IMR-90 (cell line): ENCODE measurements at regions not wholly inside any gene's neighbourhood (a gene's known extent, or its start where the extent isn't known, plus 50 kb on each side); places are given as distances from the start of the nearest gene placed in this dataset.
"Not testable (repeated sequence)": the region's sequence is repeated elsewhere in the genome, so short reads cannot be mapped to it uniquely, and the experiment has no call there.

Experiments
- ATAC-seq: fragments of 200-7000 bp; cut with Tn5 transposase; 2 replicates; pipeline ENCODE4 v1.9.1; 2020; ENCODE audit warnings: low read depth, mild to moderate bottlenecking, moderate library complexity
- BruUV-seq: library from RNA; stranded (reverse); fragments of 400-500 nt; replicated peaks from 2 replicates; lab custom pipeline; 2021; lab: Mats Ljungman, UMichigan
- CTCF ChIA-PET: fragments of 300-600 bp; formaldehyde crosslinking; extraction: SDS; loops from one replicate; lab custom pipeline; 2021; ENCODE audit warnings: antibody characterized with exemption; lab: Yijun Ruan, JAX
- POLR2A ChIA-PET: fragments of 300-600 bp; sonication (Branson Sonifier 250); formaldehyde crosslinking; loops from one replicate; lab custom pipeline; 2022; ENCODE audit warnings: antibody characterized with exemption; ENCODE audit not compliant: unreplicated experiment; lab: Charles Lee
- DNase-seq: peaks from one replicate; pipeline ENCODE4 v3.0.0; 2013
- H2AFZ ChIP-seq: replicated peaks from 2 replicates; pipeline ENCODE3; 2013; ENCODE audit warnings: low read length, mild to moderate bottlenecking; ENCODE audit not compliant: poor library complexity
- H2AK5ac ChIP-seq: 2 replicates; pipeline ENCODE4 v1.6.1; 2013; ENCODE audit warnings: low read depth, low read length, inconsistent platforms
- H2AK9ac ChIP-seq: replicated peaks from 2 replicates; pipeline ENCODE3; 2013; ENCODE audit warnings: mild to moderate bottlenecking, low read depth, low read length, moderate library complexity; ENCODE audit not compliant: poor library complexity
- H2BK120ac ChIP-seq: 2 replicates; pipeline ENCODE4 v1.6.1; 2013; ENCODE audit warnings: low read depth, low read length, inconsistent platforms
- H2BK15ac ChIP-seq: 3 replicates; pipeline ENCODE4 v1.6.1; 2013; ENCODE audit warnings: low read depth, low read length, inconsistent platforms
- H2BK20ac ChIP-seq: 2 replicates; pipeline ENCODE4 v1.6.1; 2013; ENCODE audit warnings: low read depth, mild to moderate bottlenecking, inconsistent platforms, low read length, moderate library complexity
- H2BK5ac ChIP-seq: 2 replicates; pipeline ENCODE4 v1.6.1; 2013; ENCODE audit warnings: mild to moderate bottlenecking, low read depth, low read length, inconsistent platforms; ENCODE audit not compliant: poor library complexity, severe bottlenecking
- H3K14ac ChIP-seq: replicated peaks from 2 replicates; pipeline ENCODE4 v1.6.1; 2013; ENCODE audit warnings: low read depth, low read length, inconsistent platforms
- H3K18ac ChIP-seq: 2 replicates; pipeline ENCODE4 v1.6.1; 2013; ENCODE audit warnings: low read depth, low read length, control low read depth
- H3K23ac ChIP-seq: 2 replicates; pipeline ENCODE4 v1.6.1; 2013; ENCODE audit warnings: low read depth, low read length, inconsistent platforms
- H3K27ac ChIP-seq: 2 replicates; pipeline ENCODE4 v1.5.1; 2013; ENCODE audit warnings: mild to moderate bottlenecking, control low read depth, low read length; ENCODE audit not compliant: insufficient read depth
- H3K27me3 ChIP-seq: 2 replicates; pipeline ENCODE4 v1.6.1; 2013; ENCODE audit warnings: low read length; ENCODE audit not compliant: control insufficient read depth, insufficient read depth
- H3K36me3 ChIP-seq: 2 replicates; pipeline ENCODE4 v1.6.1; 2013; ENCODE audit warnings: low read length, mixed read lengths; ENCODE audit not compliant: control insufficient read depth, insufficient read depth
- H3K4ac ChIP-seq: 2 replicates; pipeline ENCODE4 v1.6.1; 2013; ENCODE audit warnings: low read depth, low read length, inconsistent platforms
- H3K4me1 ChIP-seq: 2 replicates; pipeline ENCODE4 v1.6.1; 2013; ENCODE audit warnings: low read length, mixed read lengths; ENCODE audit not compliant: control insufficient read depth, insufficient read depth
- H3K4me2 ChIP-seq: 2 replicates; pipeline ENCODE4 v1.6.1; 2013; ENCODE audit warnings: low read depth, mild to moderate bottlenecking, control low read depth, low read length, moderate library complexity
- H3K4me3 ChIP-seq: 2 replicates; pipeline ENCODE4 v1.5.1; 2013; ENCODE audit warnings: low read depth, mild to moderate bottlenecking, control low read depth, low read length, moderate library complexity; ENCODE audit not compliant: insufficient read depth
- H3K56ac ChIP-seq: 2 replicates; pipeline ENCODE4 v1.6.1; 2013; ENCODE audit warnings: low read length, inconsistent platforms; ENCODE audit not compliant: insufficient read depth; ENCODE audit errors: extremely low read depth
- H3K79me1 ChIP-seq, 2 experiments: 2 replicates each; pipeline ENCODE4 v1.6.1; 2013; ENCODE audit warnings: low read length in 2 of 2, inconsistent platforms in 1 of 2, low read depth in 1 of 2
- H3K9ac ChIP-seq: 2 replicates; pipeline ENCODE4 v1.6.1; 2013; ENCODE audit warnings: low read depth, low read length, control low read depth
- H3K9me1 ChIP-seq: 2 replicates; pipeline ENCODE4 v1.6.1; 2013; ENCODE audit warnings: low read length, inconsistent platforms; ENCODE audit not compliant: insufficient read depth
- H3K9me3 ChIP-seq: 2 replicates; pipeline ENCODE4 v1.6.1; 2013; ENCODE audit warnings: low read length; ENCODE audit not compliant: control insufficient read depth, insufficient read depth
- H4K20me1 ChIP-seq: 2 replicates; pipeline ENCODE4 v1.6.1; 2013; ENCODE audit warnings: low read length, inconsistent platforms; ENCODE audit not compliant: insufficient read depth
- H4K5ac ChIP-seq: 2 replicates; pipeline ENCODE4 v1.6.1; 2013; ENCODE audit warnings: mild to moderate bottlenecking, low read depth, low read length, control low read depth
- H4K8ac ChIP-seq, 2 experiments: 2 replicates each; pipeline ENCODE4 v1.6.1; 2013; ENCODE audit warnings: low read depth in 2 of 2, low read length in 2 of 2, control low read depth in 1 of 2, inconsistent platforms in 1 of 2
- H4K91ac ChIP-seq: 2 replicates; pipeline ENCODE4 v1.6.1; 2013; ENCODE audit warnings: low read depth, low read length, inconsistent platforms; ENCODE audit not compliant: insufficient read depth
- RAD21 ChIP-seq: IDR thresholded peaks from 2 replicates; pipeline ENCODE4 v1.6.1; 2012; ENCODE audit warnings: low read length, improper control_type of control experiment
- SMC3 ChIP-seq: fragments of 150-350 bp; IDR thresholded peaks from 2 replicates; pipeline ENCODE4 v1.6.1; 2016; ENCODE audit warnings: low read depth, mild to moderate bottlenecking, antibody characterized with exemption, low read length, moderate library complexity
- WGBS, 2 experiments: methylation state at CpG; one replicate each; pipeline versions ENCODE4 v1.1.5 to v1.1.7; 2013; ENCODE audit warnings: missing lambda C conversion rate in 2 of 2; ENCODE audit not compliant: insufficient read length in 1 of 2; ENCODE audit errors: extremely low coverage in 2 of 2; 5-methylcytosine and 5-hydroxymethylcytosine counted together
- dilution Hi-C: fragments of 300-500 bp; cut with HindIII; formaldehyde crosslinking; loops from one replicate; pipeline ENCODE4 v1.14.3; 2018; ENCODE audit warnings: low sequenced_read_pairs; ENCODE audit not compliant: unreplicated experiment
- in situ Hi-C: fragments of 300-500 bp; cut with MboI; formaldehyde crosslinking; loops from 3 replicates; pipeline ENCODE4 v1.14.3; 2019; ENCODE audit warnings: low sequenced_read_pairs, inconsistent platforms, mixed read lengths
- intact Hi-C: fragments of 100-400 bp; cut with micrococcal nuclease; formaldehyde crosslinking; loops from 2 replicates; pipeline ENCODE4 v1.10.0; 2022
- TF ChIP-seq, protein P1 (sequence below): conservative IDR thresholded peaks from 2 replicates; pipeline ENCODE4 v1.5.1; 2012; ENCODE audit warnings: mild to moderate bottlenecking, low read depth, low read length, improper control_type of control experiment

DNA sequence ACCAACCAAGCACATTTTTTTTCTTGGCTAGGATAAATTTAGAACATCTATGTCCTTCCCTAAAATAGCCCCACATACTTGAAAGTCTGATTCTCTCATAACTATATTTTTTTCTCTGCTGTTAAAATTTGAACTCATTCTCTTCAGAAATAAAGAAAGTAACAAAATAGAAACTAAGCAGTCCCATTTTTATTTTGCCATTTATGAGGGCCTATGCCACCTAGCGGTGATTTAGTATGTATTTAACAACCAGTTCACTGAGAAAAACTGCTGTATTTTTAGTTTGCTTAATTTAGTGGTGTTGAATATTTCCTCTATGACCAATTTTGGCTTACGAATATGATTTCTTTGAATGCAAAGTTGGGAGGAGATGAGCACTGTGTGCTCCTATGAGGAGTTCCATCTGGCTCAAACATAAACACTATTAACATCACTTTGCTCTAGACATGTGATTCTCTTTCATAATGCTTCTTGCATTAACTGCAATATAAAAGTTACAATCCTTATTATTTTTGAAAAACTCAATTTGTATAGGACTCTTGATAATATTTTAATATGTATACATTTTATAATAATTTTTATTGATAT, 116.6 kb downstream of the SYT15B start:
- H2AK9ac ChIP-seq, BruUV-seq, H2AFZ ChIP-seq, H3K9me3 ChIP-seq, H3K9ac ChIP-seq, H4K5ac ChIP-seq, POLR2A ChIA-PET, H3K79me1 ChIP-seq, H3K9me1 ChIP-seq, intact Hi-C loops, CTCF ChIA-PET, H2AK5ac ChIP-seq, in situ Hi-C loops, H3K4me3 ChIP-seq, H3K36me3 ChIP-seq, H4K20me1 ChIP-seq, H3K14ac ChIP-seq, H2BK120ac ChIP-seq, H3K4me1 ChIP-seq, H2BK20ac ChIP-seq, H3K27ac ChIP-seq, H3K4me2 ChIP-seq, H4K91ac ChIP-seq, H3K18ac ChIP-seq, H3K23ac ChIP-seq, H2BK5ac ChIP-seq, H3K56ac ChIP-seq, H3K27me3 ChIP-seq, dilution Hi-C loops, H4K8ac ChIP-seq, H2BK15ac ChIP-seq, H3K4ac ChIP-seq: not testable (repeated sequence)
- DNase-seq, result peak; percentile 52
- WGBS, 2 experiments, result no CpG with 5 or more reads among the region's 2 CpGs
- ATAC-seq, result peak; percentile 78
- TF ChIP-seq, protein P1, sequence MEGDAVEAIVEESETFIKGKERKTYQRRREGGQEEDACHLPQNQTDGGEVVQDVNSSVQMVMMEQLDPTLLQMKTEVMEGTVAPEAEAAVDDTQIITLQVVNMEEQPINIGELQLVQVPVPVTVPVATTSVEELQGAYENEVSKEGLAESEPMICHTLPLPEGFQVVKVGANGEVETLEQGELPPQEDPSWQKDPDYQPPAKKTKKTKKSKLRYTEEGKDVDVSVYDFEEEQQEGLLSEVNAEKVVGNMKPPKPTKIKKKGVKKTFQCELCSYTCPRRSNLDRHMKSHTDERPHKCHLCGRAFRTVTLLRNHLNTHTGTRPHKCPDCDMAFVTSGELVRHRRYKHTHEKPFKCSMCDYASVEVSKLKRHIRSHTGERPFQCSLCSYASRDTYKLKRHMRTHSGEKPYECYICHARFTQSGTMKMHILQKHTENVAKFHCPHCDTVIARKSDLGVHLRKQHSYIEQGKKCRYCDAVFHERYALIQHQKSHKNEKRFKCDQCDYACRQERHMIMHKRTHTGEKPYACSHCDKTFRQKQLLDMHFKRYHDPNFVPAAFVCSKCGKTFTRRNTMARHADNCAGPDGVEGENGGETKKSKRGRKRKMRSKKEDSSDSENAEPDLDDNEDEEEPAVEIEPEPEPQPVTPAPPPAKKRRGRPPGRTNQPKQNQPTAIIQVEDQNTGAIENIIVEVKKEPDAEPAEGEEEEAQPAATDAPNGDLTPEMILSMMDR, result peak; percentile 23
- TF ChIP-seq SMC3 (0 out of 2 replicates have a peak, but pooled peaks have one; percentile 12), RAD21 (peak; percentile 21; the same call in 1 of the 2 replicates)

DNA sequence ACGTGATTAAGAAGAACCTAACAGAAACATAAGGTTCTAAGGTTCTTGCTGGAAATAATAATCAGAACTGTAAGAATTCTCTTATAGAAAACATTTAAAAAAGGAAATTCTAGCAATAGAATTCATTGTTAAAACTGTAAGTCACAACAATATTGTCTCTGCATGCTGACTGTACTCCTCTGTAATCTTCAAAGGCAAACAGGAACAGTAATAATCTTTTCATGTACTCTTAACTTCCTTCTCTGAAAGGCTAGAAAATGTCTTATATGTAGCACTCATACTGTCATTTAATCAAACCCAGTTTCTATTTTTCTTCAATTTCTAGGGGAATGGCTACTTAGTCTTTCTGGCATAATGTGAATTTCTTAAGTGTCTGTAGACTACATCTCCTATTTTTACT, 103.5 kb upstream of the AGAP9 start:
- BruUV-seq, H3K4ac ChIP-seq, H2BK15ac ChIP-seq, H4K91ac ChIP-seq, intact Hi-C loops, ATAC-seq, H2BK120ac ChIP-seq, H3K9me1 ChIP-seq, H4K8ac ChIP-seq, H3K4me2 ChIP-seq, H3K9ac ChIP-seq, in situ Hi-C loops, dilution Hi-C loops, POLR2A ChIA-PET, H3K56ac ChIP-seq, H2BK20ac ChIP-seq, H4K5ac ChIP-seq, H3K79me1 ChIP-seq, H3K23ac ChIP-seq, H3K9me3 ChIP-seq, CTCF ChIA-PET, H3K14ac ChIP-seq, DNase-seq, H3K4me1 ChIP-seq, H2AK9ac ChIP-seq, H2BK5ac ChIP-seq, H2AK5ac ChIP-seq, H3K27ac ChIP-seq, H3K36me3 ChIP-seq, H3K4me3 ChIP-seq, H2AFZ ChIP-seq, H3K27me3 ChIP-seq, H4K20me1 ChIP-seq, H3K18ac ChIP-seq: not testable (repeated sequence)
- no CpG with 5 or more reads among the region's 1 CpG for WGBS, 2 experiments
